H9 (cell line): ENCODE measurements at regions not wholly inside any gene's neighbourhood (a gene's known extent, or its start where the extent isn't known, plus 50 kb on each side); places are given as distances from the start of the nearest gene placed in this dataset.

Experiments used
- DNase-seq: peaks from one replicate; pipeline ENCODE4 v3.0.0-alpha.2; 2017
- H2AFZ ChIP-seq: one replicate; pipeline ENCODE4 v1.6.1; 2013; ENCODE audit warnings: mild to moderate bottlenecking, low read length, control low read depth, moderate library complexity
- H2AK5ac ChIP-seq: 2 replicates; pipeline ENCODE4 v1.6.1; 2013; ENCODE audit warnings: low read length, control low read depth, mixed read lengths; ENCODE audit not compliant: insufficient read length
- H2BK120ac ChIP-seq: one replicate; pipeline ENCODE4 v1.6.1; 2013; ENCODE audit warnings: low read depth, mild to moderate bottlenecking, low read length, control low read depth, inconsistent platforms; ENCODE audit not compliant: poor library complexity, severe bottlenecking
- H2BK12ac ChIP-seq: 2 replicates; pipeline ENCODE4 v1.6.1; 2013; ENCODE audit warnings: low read length, control low read depth, mixed read lengths, low read depth; ENCODE audit not compliant: insufficient read length
- H2BK15ac ChIP-seq: 2 replicates; pipeline ENCODE4 v1.6.1; 2013; ENCODE audit warnings: low read depth, low read length, control low read depth
- H2BK20ac ChIP-seq: one replicate; pipeline ENCODE4 v1.6.1; 2013; ENCODE audit warnings: low read depth, mild to moderate bottlenecking, low read length, control low read depth, inconsistent platforms; ENCODE audit not compliant: poor library complexity, severe bottlenecking
- H2BK5ac ChIP-seq: 2 replicates; pipeline ENCODE4 v1.6.1; 2013; ENCODE audit warnings: low read length, control low read depth, mixed read lengths; ENCODE audit not compliant: insufficient read length
- H3K14ac ChIP-seq: 2 replicates; pipeline ENCODE4 v1.6.1; 2013; ENCODE audit warnings: low read length, control low read depth; ENCODE audit not compliant: insufficient read depth
- H3K18ac ChIP-seq: 2 replicates; pipeline ENCODE4 v1.6.1; 2013; ENCODE audit warnings: low read depth, mild to moderate bottlenecking, mixed read lengths, low read length, control low read depth; ENCODE audit not compliant: insufficient read length
- H3K23ac ChIP-seq: 2 replicates; pipeline ENCODE4 v1.6.1; 2013; ENCODE audit warnings: low read length, control low read depth, mixed read lengths, low read depth; ENCODE audit not compliant: insufficient read length
- H3K23me2 ChIP-seq: 2 replicates; pipeline ENCODE4 v1.6.1; 2013; ENCODE audit warnings: low read depth, mild to moderate bottlenecking, mixed read lengths, low read length, control low read depth; ENCODE audit not compliant: insufficient read length, poor library complexity, severe bottlenecking
- H3K27ac ChIP-seq: 2 replicates; pipeline ENCODE4 v1.5.1; 2013; ENCODE audit warnings: low read length, control low read depth, mixed read lengths, low read depth; ENCODE audit not compliant: insufficient read length
- H3K27me3 ChIP-seq: 2 replicates; pipeline ENCODE4 v1.6.1; 2013; ENCODE audit warnings: low read length, control low read depth, inconsistent platforms; ENCODE audit not compliant: insufficient read depth
- H3K4ac ChIP-seq: 2 replicates; pipeline ENCODE4 v1.6.1; 2013; ENCODE audit warnings: low read depth, mild to moderate bottlenecking, control low read depth, inconsistent platforms, low read length, moderate library complexity
- H3K4me1 ChIP-seq: 2 replicates; pipeline ENCODE4 v1.6.1; 2013; ENCODE audit warnings: low read length, control low read depth, inconsistent platforms; ENCODE audit not compliant: insufficient read depth
- H3K4me2 ChIP-seq: 2 replicates; pipeline ENCODE4 v1.6.1; 2013; ENCODE audit warnings: low read length, control low read depth, mixed read lengths; ENCODE audit not compliant: insufficient read length, insufficient read depth
- H3K56ac ChIP-seq: 2 replicates; pipeline ENCODE4 v1.6.1; 2013; ENCODE audit warnings: low read depth, mild to moderate bottlenecking, mixed read lengths, low read length, control low read depth; ENCODE audit not compliant: insufficient read length
- H3K79me1 ChIP-seq: 2 replicates; pipeline ENCODE4 v1.6.1; 2013; ENCODE audit warnings: low read depth, mild to moderate bottlenecking, moderate library complexity, low read length, control low read depth, inconsistent platforms; ENCODE audit not compliant: insufficient read depth, poor library complexity, severe bottlenecking
- H3K79me2 ChIP-seq: 2 replicates; pipeline ENCODE4 v1.6.1; 2013; ENCODE audit warnings: low read length, control low read depth, inconsistent platforms; ENCODE audit not compliant: insufficient read depth
- H3K9ac ChIP-seq: 2 replicates; pipeline ENCODE4 v1.6.1; 2013; ENCODE audit warnings: low read length, control low read depth, mixed read lengths; ENCODE audit not compliant: insufficient read length; ENCODE audit errors: extremely low read depth
- H3K9me3 ChIP-seq: one replicate; pipeline ENCODE4 v1.6.1; 2013; ENCODE audit warnings: low read depth, low read length, inconsistent platforms; ENCODE audit not compliant: control insufficient read depth
- H3T11ph ChIP-seq: one replicate; pipeline ENCODE4 v1.6.1; 2013; ENCODE audit warnings: mild to moderate bottlenecking, low read length, control low read depth, inconsistent platforms
- H4K20me1 ChIP-seq: one replicate; pipeline ENCODE4 v1.6.1; 2013; ENCODE audit not compliant: control insufficient read depth, insufficient read length, insufficient read depth
- H4K5ac ChIP-seq: 2 replicates; pipeline ENCODE4 v1.6.1; 2013; ENCODE audit warnings: low read depth, mild to moderate bottlenecking, mixed read lengths, low read length, control low read depth; ENCODE audit not compliant: insufficient read length
- H4K8ac ChIP-seq: replicated peaks from 2 replicates; pipeline ENCODE4 v1.6.1; 2013; ENCODE audit warnings: low read length, control low read depth, mixed read lengths, low read depth; ENCODE audit not compliant: insufficient read length
- H4K91ac ChIP-seq: 2 replicates; pipeline ENCODE4 v1.6.1; 2013; ENCODE audit warnings: low read depth, mild to moderate bottlenecking, moderate library complexity, mixed read lengths, low read length, control low read depth; ENCODE audit not compliant: insufficient read length
- H3K27ac Mint-ChIP-seq, 3 experiments: 2 replicates in 2 of 3; 3 replicates in 1 of 3; pipeline ENCODE4 v1.8.0; 2020 to 2021; ENCODE audit warnings: mixed read lengths in 3 of 3, mild to moderate bottlenecking in 1 of 3, moderate library complexity in 1 of 3
- H3K27me3 Mint-ChIP-seq: 2 replicates; pipeline ENCODE4 v1.8.0; 2021; ENCODE audit warnings: low read depth, mild to moderate bottlenecking, moderate library complexity, mixed read lengths
- H3K36me3 Mint-ChIP-seq, 3 experiments: 2 replicates in 2 of 3; 3 replicates in 1 of 3; pipeline ENCODE4 v1.8.0; 2020 to 2021; ENCODE audit warnings: low read depth in 3 of 3, mixed read lengths in 3 of 3; ENCODE audit not compliant: insufficient read depth in 1 of 3
- H3K4me1 Mint-ChIP-seq, 2 experiments: 2 replicates each; pipeline ENCODE4 v1.8.0; 2020; ENCODE audit warnings: mixed read lengths in 2 of 2
- H3K4me3 Mint-ChIP-seq, 2 experiments: 2 replicates in 1 of 2; 3 replicates in 1 of 2; pipeline ENCODE4 v1.8.0; 2020 to 2021; ENCODE audit warnings: mild to moderate bottlenecking in 2 of 2, mixed read lengths in 2 of 2, moderate library complexity in 1 of 2
- H3K9me3 Mint-ChIP-seq, 2 experiments: 2 replicates in 1 of 2; 3 replicates in 1 of 2; pipeline ENCODE4 v1.8.0; 2020; ENCODE audit warnings: mild to moderate bottlenecking in 2 of 2, mixed read lengths in 2 of 2, moderate library complexity in 1 of 2
- CTCF ChIP-seq: fragments of 200-600 bp; sonication (generic); conservative IDR thresholded peaks from 3 replicates; pipeline ENCODE4 v1.8.0; 2021; ENCODE audit warnings: antibody characterized with exemption, mild to moderate bottlenecking
- WGBS: extraction: QIAGEN DNeasy Blood & Tissue Kit; methylation state at CpG from one replicate; pipeline ENCODE4 v1.1.7; 2013; ENCODE audit warnings: missing lambda C conversion rate, low lambda C conversion rate, mixed read lengths; ENCODE audit not compliant: insufficient read length; ENCODE audit errors: extremely low coverage; 5-methylcytosine and 5-hydroxymethylcytosine counted together

GRCh38 chr17:68763562-68763961 lies 162.4 kb upstream of the FAM20A start:
- no peaks in the 10 kb centered on the region for H3K27me3 Mint-ChIP-seq
- H2AK5ac ChIP-seq, result no peak overlapping the region
- H4K20me1 ChIP-seq, result no peaks in the 10 kb centered on the region
- H2BK120ac ChIP-seq, result no peak overlapping the region
- H3K27ac Mint-ChIP-seq, result no peak overlapping the region
- no peaks in the 10 kb centered on the region for H3K79me1 ChIP-seq
- no peak overlapping the region for H4K91ac ChIP-seq
- H3K4me2 ChIP-seq, result no peak overlapping the region
- no peak overlapping the region for H3K18ac ChIP-seq
- H3K9ac ChIP-seq, result no peak overlapping the region
- H4K5ac ChIP-seq, result no peak overlapping the region
- H2BK5ac ChIP-seq, result no peak overlapping the region
- H3K27me3 ChIP-seq, result no peaks in the 10 kb centered on the region
- H3K56ac ChIP-seq, result no peak overlapping the region
- H4K8ac ChIP-seq, result no peak overlapping the region
- no peaks in the 10 kb centered on the region for H3K36me3 Mint-ChIP-seq
- no peak overlapping the region for H3K4me3 Mint-ChIP-seq
- H3K27ac ChIP-seq, result no peak overlapping the region
- H3K23ac ChIP-seq, result no peak overlapping the region
- H2BK20ac ChIP-seq, result no peak overlapping the region
- H3K4me1 ChIP-seq, result no peaks in the 10 kb centered on the region
- H3K4me1 Mint-ChIP-seq, result peaks cover 13 to 15% of the 10 kb centered on the region in 2 experiments
- H2BK15ac ChIP-seq, result no peak overlapping the region
- no peaks in the 10 kb centered on the region for H3K23me2 ChIP-seq
- no peaks in the 10 kb centered on the region for H3K9me3 ChIP-seq
- no peak overlapping the region for H3K14ac ChIP-seq
- no peak overlapping the region for H2AFZ ChIP-seq
- no peaks in the 10 kb centered on the region for H3K79me2 ChIP-seq
- no peak overlapping the region for H2BK12ac ChIP-seq
- no peaks in the 10 kb centered on the region; a peak in 1 of 5 replicates for H3K9me3 Mint-ChIP-seq
- TF ChIP-seq CTCF, result no peak
- H3T11ph ChIP-seq, result no peak overlapping the region
- no CpG with 5 or more reads among the region's 1 CpG for WGBS
- no peak for DNase-seq
- H3K4ac ChIP-seq, result no peak overlapping the region
